Muscle of back (tissue), 3 donors: ENCODE measurements at regions not wholly inside any gene's neighbourhood (a gene's known extent, or its start where the extent isn't known, plus 50 kb on each side); places are given as distances from the start of the nearest gene placed in this dataset.

Experiments used
- DNase-seq, 3 donors: peaks; one replicate each; pipeline versions ENCODE4 v3.0.0 to v3.0.0-alpha.2; 2013

- no peak for DNase-seq
Measured at GRCh38 chr20:11569163-11569562, 348.5 kb upstream of the BTBD3 start.

DNA sequence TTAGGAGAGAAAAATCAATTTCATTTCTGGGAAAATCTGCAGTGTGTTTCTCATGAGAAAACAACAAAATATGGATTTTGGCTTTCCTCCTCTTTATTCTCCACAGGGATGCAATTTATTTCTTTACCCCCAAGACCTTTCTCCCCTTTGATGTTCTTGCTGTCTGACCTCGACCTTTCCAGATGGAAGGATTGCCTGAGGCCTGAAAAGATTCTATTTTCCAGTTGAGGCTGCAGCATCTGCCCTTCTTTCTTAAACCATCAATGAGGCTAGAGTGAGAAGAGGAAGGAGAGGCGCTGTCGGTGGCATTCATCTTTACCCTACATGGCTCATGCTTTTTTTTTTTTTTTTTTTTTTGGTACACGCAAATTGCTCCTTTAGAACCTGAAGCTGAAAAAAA lies 344.2 kb upstream of the BTBD3 start:
- no peak for DNase-seq

DNA sequence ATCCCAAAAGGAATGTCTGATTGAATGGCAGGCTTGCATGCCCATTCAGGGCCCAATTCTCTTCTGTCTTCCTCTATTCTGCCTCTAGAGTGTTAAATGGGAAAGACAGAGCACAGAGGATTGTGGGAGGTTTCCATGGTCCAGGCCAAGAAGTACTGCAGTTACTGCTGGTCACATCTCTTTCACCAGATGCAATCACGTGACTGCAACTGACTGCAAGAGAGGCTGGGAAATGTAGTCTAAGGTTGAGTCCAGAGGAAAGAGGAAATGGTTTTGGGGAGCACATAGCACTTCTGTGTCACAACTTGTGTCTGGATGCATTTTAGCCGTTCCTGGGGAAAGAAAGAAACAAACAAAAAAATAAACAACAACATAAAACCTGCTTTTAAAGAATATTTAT lies 336.4 kb upstream of the BTBD3 start:
- DNase-seq: no peak

DNA sequence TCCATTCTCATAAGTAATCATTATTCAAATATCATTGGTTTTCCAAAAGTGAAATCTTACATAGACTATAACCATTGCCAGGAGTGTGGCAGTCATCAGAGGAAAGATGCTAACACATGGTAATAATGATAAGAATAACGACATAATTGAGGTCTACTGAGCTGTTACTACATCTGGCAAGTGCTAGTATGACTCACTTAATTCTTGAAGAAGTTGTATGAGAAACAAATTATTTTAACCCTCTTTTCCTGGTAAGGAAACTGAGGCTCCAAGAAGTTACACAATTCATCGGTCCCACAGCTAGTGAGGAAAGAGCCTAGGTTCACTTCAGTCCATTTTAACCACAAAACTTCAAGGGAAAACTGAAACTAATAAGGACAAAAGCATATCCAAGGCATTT lies 335.6 kb upstream of the BTBD3 start:
- DNase-seq: no peak

GRCh38 chr20:11585752-11586352 lies 331.8 kb upstream of the BTBD3 start:
- peak in 2 of 3 donors; percentile 6 to 32 for DNase-seq

DNA sequence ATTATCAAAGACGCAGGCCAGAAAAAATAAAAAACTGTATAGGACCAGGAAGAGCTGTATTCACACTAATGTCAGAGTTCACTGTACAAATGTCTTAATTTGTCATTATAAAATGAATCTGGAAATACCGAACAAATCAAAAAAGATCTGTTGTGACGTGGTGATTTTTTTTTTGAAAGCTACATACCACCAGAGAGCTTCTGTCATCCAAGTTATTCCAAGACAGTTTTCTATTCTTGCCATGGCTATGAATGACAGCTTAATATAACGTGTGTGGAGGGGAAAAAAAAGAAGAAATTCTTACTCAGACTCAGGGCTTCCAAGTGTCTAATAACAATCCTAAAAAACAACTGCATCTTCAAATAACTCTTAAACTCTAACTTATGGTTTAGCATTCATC lies 328.8 kb upstream of the BTBD3 start:
- no peak for DNase-seq

GRCh38 chr20:11591965-11592364 lies 325.7 kb upstream of the BTBD3 start:
- DNase-seq: no peak

- DNase-seq: no peak
Measured at GRCh38 chr20:11604339-11604738, 313.4 kb upstream of the BTBD3 start.

DNA sequence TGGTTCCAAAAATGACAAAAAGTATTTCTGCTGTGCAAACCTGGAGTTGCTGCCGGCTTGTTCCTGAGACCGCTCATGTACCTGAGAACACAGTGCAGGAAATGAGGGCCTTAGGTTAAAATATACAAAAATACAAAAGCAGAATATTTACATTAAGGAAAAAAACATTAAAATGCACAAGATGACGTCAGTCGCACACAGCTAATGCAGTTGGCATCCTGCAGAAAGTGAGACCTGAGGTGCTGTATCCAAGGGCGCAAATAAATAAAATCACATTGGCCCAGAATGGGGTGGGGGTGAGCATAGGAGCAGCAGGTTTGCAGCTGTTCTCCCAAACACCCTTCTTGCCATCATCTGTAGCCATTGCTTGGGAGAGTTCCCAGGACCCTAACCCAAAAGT lies 310.6 kb upstream of the BTBD3 start:
- DNase-seq: no peak

GRCh38 chr20:11608736-11609135 lies 309.0 kb upstream of the BTBD3 start:
- DNase-seq: no peak

DNA sequence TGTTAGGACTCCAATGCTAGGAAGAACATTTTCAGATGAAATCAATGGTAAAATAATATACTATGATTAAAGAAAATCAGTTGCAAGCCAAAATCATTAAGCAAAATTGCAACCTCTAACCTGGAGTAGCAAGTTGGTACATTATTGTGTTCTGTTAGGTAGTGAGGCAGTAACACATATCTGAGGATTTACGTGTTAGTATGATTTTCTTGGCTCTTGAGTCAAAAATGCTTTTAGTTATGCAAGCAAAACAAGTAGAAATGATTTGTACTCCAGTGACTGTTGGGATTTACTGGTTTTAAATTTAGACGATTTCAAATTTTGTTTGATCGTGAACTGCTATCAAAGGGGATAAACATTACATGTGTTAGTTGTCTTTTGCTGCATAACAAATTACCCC lies 293.0 kb upstream of the BTBD3 start:
- DNase-seq: no peak

DNA sequence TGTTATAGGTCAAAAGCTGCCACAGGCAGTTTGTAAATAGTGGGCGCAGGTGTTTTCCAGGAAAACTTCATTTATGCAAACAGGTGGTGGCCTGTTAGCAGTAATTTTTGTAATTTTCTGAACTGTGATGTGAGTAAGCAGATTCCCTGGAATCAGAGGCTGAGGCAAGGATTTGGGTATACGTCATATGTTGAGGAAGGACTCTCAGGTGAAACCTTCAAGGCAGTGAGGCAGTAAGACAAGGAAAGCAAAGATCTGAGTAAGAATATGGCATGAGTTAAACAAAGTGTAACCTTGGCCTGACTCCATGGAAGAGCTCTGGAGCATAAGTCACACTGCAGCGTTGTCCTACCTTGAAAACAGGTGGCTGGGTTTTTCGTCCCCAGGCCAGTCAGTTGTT lies 291.1 kb upstream of the BTBD3 start:
- no peak for DNase-seq

DNA sequence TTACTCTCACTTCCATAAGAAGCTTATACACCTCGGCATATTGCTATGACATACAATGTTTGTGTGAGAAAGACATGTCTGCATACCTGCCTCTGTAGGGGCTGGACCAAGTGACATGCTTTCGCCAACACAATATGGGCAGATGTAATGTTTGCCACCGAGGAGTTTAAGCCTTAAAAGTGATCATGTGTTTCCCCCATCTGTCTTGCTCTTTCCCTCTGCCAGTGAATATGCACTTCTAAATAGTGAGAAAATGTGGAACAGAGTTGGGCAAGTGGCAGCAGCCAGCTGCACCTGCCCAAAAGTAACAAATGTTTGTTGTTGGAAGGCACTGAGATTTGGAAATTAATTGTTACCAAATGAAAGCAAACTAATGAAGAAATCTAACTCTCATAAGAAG lies 274.8 kb upstream of the BTBD3 start:
- DNase-seq: no peak

DNA sequence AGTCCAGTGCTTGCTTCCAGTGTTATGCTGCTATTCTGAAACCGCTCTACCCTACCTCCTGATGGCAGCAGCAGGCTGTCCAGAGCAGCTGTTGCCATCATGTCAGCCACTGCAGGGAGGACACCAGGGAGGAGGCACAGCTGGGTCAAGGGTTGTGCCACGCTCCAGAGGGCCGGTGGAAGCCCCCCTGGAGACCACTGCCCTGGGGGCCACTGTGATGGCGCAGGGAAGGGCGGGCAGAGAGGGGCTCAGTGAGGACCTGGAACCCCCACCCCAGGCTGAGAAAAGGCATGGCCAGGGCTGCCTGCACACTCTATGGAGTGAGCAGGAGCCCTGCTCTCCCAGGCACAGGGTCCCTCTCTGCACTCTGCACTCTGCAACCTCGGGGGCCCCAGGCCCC lies 271.3 kb upstream of the BTBD3 start:
- DNase-seq: no peak

- DNase-seq: no peak
Measured at GRCh38 chr20:11650566-11650965, 267.1 kb upstream of the BTBD3 start.

DNA sequence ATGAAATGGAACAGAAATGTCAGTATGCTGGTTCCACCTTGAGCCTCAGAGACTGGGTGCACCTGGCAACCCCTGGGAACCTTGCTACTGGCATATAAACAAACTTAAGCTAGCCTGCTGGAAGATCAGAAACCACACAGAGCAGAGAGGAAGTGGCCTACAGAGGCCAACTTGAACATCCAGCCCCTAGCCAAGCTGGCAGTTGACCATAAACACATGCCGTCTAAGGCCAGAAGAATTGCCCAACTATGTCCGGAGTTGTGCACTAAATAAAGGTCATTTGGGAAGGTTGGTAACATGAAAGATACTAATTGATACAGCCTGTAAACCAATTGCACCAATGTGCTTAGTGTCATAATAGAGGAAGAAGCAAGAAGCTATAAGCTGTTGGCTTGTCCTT lies 266.6 kb upstream of the BTBD3 start:
- DNase-seq: no peak

- DNase-seq: no peak
Measured at GRCh38 chr20:11651647-11652046, 266.0 kb upstream of the BTBD3 start.

DNA sequence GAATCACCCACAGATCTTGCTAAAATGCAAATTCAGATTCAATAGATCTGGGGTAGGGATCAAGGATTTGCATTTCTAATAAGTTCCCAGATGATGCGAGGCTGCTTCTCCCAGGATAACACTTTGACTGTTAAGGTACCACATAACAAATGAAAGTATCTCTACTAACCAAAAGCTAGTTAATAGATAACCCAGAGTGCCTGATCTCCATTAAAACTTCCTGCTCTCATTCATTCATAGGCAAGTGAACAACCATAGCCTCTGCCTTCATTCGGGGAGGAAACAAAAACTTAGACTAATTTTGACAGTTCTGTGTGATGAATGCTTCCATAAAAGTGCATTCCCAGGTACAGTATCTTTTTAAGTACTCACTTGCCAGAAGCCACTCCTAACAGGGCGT lies 265.6 kb upstream of the BTBD3 start:
- DNase-seq: no peak

GRCh38 chr20:11654766-11655165 lies 262.9 kb upstream of the BTBD3 start:
- DNase-seq: no peak

GRCh38 chr20:11660673-11661072 lies 257.0 kb upstream of the BTBD3 start:
- DNase-seq: no peak

- DNase-seq: no peak
Measured at GRCh38 chr20:11671015-11671511, 246.6 kb upstream of the BTBD3 start.

DNA sequence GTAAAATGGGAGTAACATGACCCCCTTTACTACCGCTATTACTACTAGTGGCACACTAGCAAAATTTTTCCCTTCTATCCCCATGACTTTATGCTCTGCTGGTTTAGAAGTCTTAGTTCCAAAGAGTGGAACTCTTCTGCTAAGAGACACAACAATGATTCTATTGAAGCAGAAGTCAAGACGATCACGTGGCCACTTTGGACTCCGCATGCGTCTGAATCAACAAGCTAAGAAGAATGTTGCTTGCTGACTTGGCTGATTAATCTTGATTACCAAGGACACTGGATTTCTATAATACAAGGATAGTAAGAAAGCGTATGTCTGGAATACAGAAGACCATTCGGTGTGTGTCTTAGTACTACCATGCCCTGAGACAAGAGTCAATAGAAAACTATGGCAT lies 244.7 kb upstream of the BTBD3 start:
- no peak for DNase-seq

GRCh38 chr20:11675920-11676629 lies 241.6 kb upstream of the BTBD3 start:
- DNase-seq: peak in 2 of 3 donors; percentile 16 to 44
